Testis (tissue), 2 donors: ENCODE measurements at regions not wholly inside any gene's neighbourhood (a gene's known extent, or its start where the extent isn't known, plus 50 kb on each side); places are given as distances from the start of the nearest gene placed in this dataset.

Experiments
- POLR2A ChIP-seq: fragments of 450-650 bp; IDR thresholded peaks from one replicate; pipeline ENCODE4 v1.6.1; 2017; ENCODE audit warnings: antibody characterized with exemption, mild to moderate bottlenecking, moderate library complexity
- TF ChIP-seq, protein P1 (sequence below), 3 experiments: fragments of 450-650 bp in 2 of 3; fragments of 200-600 bp in 1 of 3; sonication (generic) in 1 of 3; IDR thresholded peaks; one replicate each; pipeline ENCODE4 v1.5.1; 2016 to 2019; ENCODE audit warnings: antibody characterized with exemption in 3 of 3, mild to moderate bottlenecking in 2 of 3, moderate library complexity in 1 of 3

DNA sequence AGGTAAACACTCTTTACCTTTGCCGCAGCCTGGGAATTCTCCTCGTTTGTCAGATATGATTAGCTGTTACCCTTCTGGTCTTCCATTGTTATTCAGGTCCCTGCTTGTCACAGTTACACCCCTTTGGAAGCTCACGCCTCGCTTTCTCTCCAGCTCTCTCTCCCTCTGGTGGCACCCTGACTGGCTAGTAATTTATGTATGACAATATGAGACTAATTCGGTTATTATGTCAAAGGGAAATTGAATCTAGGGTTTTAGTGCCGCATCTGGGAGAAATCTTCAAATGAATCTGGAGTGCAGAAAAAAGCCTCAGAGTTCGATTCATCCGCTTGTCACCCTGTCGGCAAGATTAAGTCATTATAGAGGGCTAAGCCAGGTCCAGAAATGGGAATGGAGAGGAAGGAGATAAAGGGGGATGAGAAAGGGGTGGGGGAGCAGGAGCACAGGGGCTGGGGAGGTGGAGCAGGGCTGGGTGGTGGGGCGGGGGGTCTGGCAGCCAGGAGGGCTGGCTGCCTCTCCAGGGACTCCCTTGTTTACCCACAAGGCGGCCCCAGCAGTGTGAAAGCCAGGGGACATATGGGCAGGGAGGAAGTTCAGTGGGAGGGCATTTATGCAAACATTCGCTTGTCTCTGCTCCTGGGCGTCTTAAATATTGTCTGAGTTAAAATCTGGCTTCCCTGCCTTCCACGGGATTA is 179.0 kb upstream of the NECTIN1 start:
- TF ChIP-seq, protein P1, sequence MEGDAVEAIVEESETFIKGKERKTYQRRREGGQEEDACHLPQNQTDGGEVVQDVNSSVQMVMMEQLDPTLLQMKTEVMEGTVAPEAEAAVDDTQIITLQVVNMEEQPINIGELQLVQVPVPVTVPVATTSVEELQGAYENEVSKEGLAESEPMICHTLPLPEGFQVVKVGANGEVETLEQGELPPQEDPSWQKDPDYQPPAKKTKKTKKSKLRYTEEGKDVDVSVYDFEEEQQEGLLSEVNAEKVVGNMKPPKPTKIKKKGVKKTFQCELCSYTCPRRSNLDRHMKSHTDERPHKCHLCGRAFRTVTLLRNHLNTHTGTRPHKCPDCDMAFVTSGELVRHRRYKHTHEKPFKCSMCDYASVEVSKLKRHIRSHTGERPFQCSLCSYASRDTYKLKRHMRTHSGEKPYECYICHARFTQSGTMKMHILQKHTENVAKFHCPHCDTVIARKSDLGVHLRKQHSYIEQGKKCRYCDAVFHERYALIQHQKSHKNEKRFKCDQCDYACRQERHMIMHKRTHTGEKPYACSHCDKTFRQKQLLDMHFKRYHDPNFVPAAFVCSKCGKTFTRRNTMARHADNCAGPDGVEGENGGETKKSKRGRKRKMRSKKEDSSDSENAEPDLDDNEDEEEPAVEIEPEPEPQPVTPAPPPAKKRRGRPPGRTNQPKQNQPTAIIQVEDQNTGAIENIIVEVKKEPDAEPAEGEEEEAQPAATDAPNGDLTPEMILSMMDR (IDR thresholded peaks at IDR 0.05) = no peak
- no peak for TF ChIP-seq POLR2A
